Caco-2 (cell line): ENCODE measurements at regions not wholly inside any gene's neighbourhood (a gene's known extent, or its start where the extent isn't known, plus 50 kb on each side); places are given as distances from the start of the nearest gene placed in this dataset.

ENCODE experiments used
- BruUV-seq: library from RNA; stranded (reverse); fragments of 400-500 nt; replicated peaks from 2 replicates; lab custom pipeline; 2021; lab: Mats Ljungman, UMichigan
- CTCF ChIA-PET: fragments of 300-600 bp; sonication (Branson Sonifier 250); formaldehyde crosslinking; loops from one replicate; lab custom pipeline; 2022; ENCODE audit warnings: antibody characterized with exemption; lab: Charles Lee
- POLR2A ChIA-PET: fragments of 300-600 bp; sonication (Branson Sonifier 250); formaldehyde crosslinking; loops from one replicate; lab custom pipeline; 2022; ENCODE audit warnings: antibody characterized with exemption; lab: Charles Lee
- DNase-seq, 2 experiments: peaks; one replicate each; pipeline versions ENCODE4 v3.0.0 to v3.0.0-alpha.2; 2020 to 2022
- H3K27me3 ChIP-seq: replicated peaks from 2 replicates; pipeline ENCODE4 v1.6.0; 2011; ENCODE audit warnings: low read length; ENCODE audit not compliant: control insufficient read depth, insufficient read depth
- H3K36me3 ChIP-seq: 2 replicates; pipeline ENCODE4 v1.5.1; 2011; ENCODE audit warnings: low read length; ENCODE audit not compliant: control insufficient read depth, insufficient read depth
- H3K4me1 ChIP-seq: fragments of 250-450 bp; sonication (Bioruptor Pico); 2 replicates; pipeline ENCODE4 v1.5.1; 2020; ENCODE audit warnings: mild to moderate bottlenecking
- H3K4me3 ChIP-seq: 2 replicates; pipeline ENCODE4 v1.5.1; 2011; ENCODE audit warnings: low read depth, mild to moderate bottlenecking, control low read depth, low read length
- H3K9me3 ChIP-seq: fragments of 250-450 bp; sonication (Bioruptor Pico); 2 replicates; pipeline ENCODE4 v1.5.1; 2020; ENCODE audit warnings: mild to moderate bottlenecking, moderate library complexity
- H3K27ac Mint-ChIP-seq: one replicate; pipeline ENCODE4 v1.8.0; 2022; ENCODE audit warnings: mixed read lengths; ENCODE audit not compliant: unreplicated experiment
- H3K27me3 Mint-ChIP-seq: one replicate; pipeline ENCODE4 v1.8.0; 2022; ENCODE audit warnings: mixed read lengths; ENCODE audit not compliant: insufficient read depth, unreplicated experiment
- H3K36me3 Mint-ChIP-seq: one replicate; pipeline ENCODE4 v1.8.0; 2022; ENCODE audit warnings: mild to moderate bottlenecking, mixed read lengths; ENCODE audit not compliant: insufficient read depth, unreplicated experiment
- H3K4me1 Mint-ChIP-seq: one replicate; pipeline ENCODE4 v1.8.0; 2022; ENCODE audit warnings: low read depth, mixed read lengths; ENCODE audit not compliant: unreplicated experiment
- H3K4me3 Mint-ChIP-seq: one replicate; pipeline ENCODE4 v1.8.0; 2022; ENCODE audit warnings: mild to moderate bottlenecking, moderate library complexity, mixed read lengths; ENCODE audit not compliant: unreplicated experiment
- H3K9me3 Mint-ChIP-seq: one replicate; pipeline ENCODE4 v1.8.0; 2022; ENCODE audit warnings: mixed read lengths; ENCODE audit not compliant: unreplicated experiment
- CTCF ChIP-seq, 2 experiments: fragments of 200-600 bp in 1 of 2; IDR thresholded peaks; 1 replicate in 1 of 2; 2 replicates in 1 of 2; pipeline versions ENCODE4 v1.5.1 to v1.8.0; 2011 to 2022; ENCODE audit warnings: antibody characterized with exemption in 1 of 2, control low read depth in 1 of 2, inconsistent platforms in 1 of 2, low read depth in 1 of 2, low read length in 1 of 2, mild to moderate bottlenecking in 1 of 2, moderate library complexity in 1 of 2; ENCODE audit not compliant: insufficient read depth in 1 of 2, severe bottlenecking in 1 of 2, unreplicated experiment in 1 of 2
- intact Hi-C: fragments of 100-400 bp; cut with micrococcal nuclease; formaldehyde crosslinking; loops from one replicate; pipeline ENCODE4 v1.10.0; 2022; ENCODE audit not compliant: unreplicated experiment

GRCh38 chr6:121934451-121934850 is 465.0 kb upstream of the HSF2 start:
- no peaks in the 10 kb centered on the region for H3K4me1 ChIP-seq
- no peaks in the 10 kb centered on the region for H3K27me3 ChIP-seq
- H3K27ac Mint-ChIP-seq, result no peak overlapping the region
- ChIA-PET CTCF (no interaction called here), POLR2A (no interaction called here)
- no peaks in the 10 kb centered on the region for H3K36me3 ChIP-seq
- DNase-seq, result no peak
- H3K4me1 Mint-ChIP-seq, result no peaks in the 10 kb centered on the region
- no TSS peak for BruUV-seq
- no peak overlapping the region for H3K4me3 Mint-ChIP-seq
- H3K27me3 Mint-ChIP-seq, result no peaks in the 10 kb centered on the region
- H3K9me3 ChIP-seq, result no peaks in the 10 kb centered on the region; the same call in 1 of the 2 replicates
- H3K9me3 Mint-ChIP-seq, result no peaks in the 10 kb centered on the region
- TF ChIP-seq CTCF (IDR thresholded peaks at IDR 0.05; ENCODE audit: insufficient read depth in 1 of 2, low read depth in 1 of 2, low read length in 1 of 2, severe bottlenecking in 1 of 2, unreplicated experiment in 1 of 2), result no peak
- H3K36me3 Mint-ChIP-seq, result no peaks in the 10 kb centered on the region
- intact Hi-C loops, result no loop called here
- H3K4me3 ChIP-seq, result no peak overlapping the region

GRCh38 chr6:121940728-121941127 is 458.7 kb upstream of the HSF2 start:
- H3K9me3 ChIP-seq, result no peaks in the 10 kb centered on the region; the same call in 1 of the 2 replicates
- Mint-ChIP-seq H3K27ac (no peak overlapping the region), H3K4me3 (no peak overlapping the region), H3K9me3 (peaks cover 7% of the 10 kb centered on the region), H3K4me1 (no peaks in the 10 kb centered on the region), H3K27me3 (no peaks in the 10 kb centered on the region), H3K36me3 (no peaks in the 10 kb centered on the region)
- TF ChIP-seq CTCF (IDR thresholded peaks at IDR 0.05; ENCODE audit: insufficient read depth in 1 of 2, low read depth in 1 of 2, low read length in 1 of 2, severe bottlenecking in 1 of 2, unreplicated experiment in 1 of 2), result no peak
- POLR2A ChIA-PET, result no interaction called here
- CTCF ChIA-PET, result no interaction called here
- BruUV-seq, result no TSS peak
- intact Hi-C loops, result no loop called here
- H3K27me3 ChIP-seq, result no peaks in the 10 kb centered on the region
- DNase-seq, result no peak
- H3K4me1 ChIP-seq, result no peaks in the 10 kb centered on the region
- H3K36me3 ChIP-seq, result no peaks in the 10 kb centered on the region
- no peak overlapping the region for H3K4me3 ChIP-seq

- TF ChIP-seq CTCF (IDR thresholded peaks at IDR 0.05; ENCODE audit: insufficient read depth in 1 of 2, low read depth in 1 of 2, low read length in 1 of 2, severe bottlenecking in 1 of 2, unreplicated experiment in 1 of 2), result no peak
- ChIA-PET POLR2A (no interaction called here), CTCF (no interaction called here)
- no peak for DNase-seq
- Histone ChIP-seq H3K4me3 (no peak overlapping the region), H3K4me1 (no peaks in the 10 kb centered on the region), H3K27me3 (no peaks in the 10 kb centered on the region), H3K9me3 (no peaks in the 10 kb centered on the region; the same call in 1 of the 2 replicates), H3K36me3 (no peaks in the 10 kb centered on the region)
- BruUV-seq, result no TSS peak
- intact Hi-C loops, result no loop called here
- no peak overlapping the region for H3K27ac Mint-ChIP-seq
- peaks cover 4% of the 10 kb centered on the region for H3K27me3 Mint-ChIP-seq
- no peak overlapping the region for H3K4me3 Mint-ChIP-seq
- H3K36me3 Mint-ChIP-seq, result no peaks in the 10 kb centered on the region
- H3K4me1 Mint-ChIP-seq, result no peaks in the 10 kb centered on the region
- peaks cover 7% of the 10 kb centered on the region for H3K9me3 Mint-ChIP-seq
Observed at GRCh38 chr6:121944354-121944753, 455.1 kb upstream of the HSF2 start.
